ENCODE measurements at regions not wholly inside any gene's neighbourhood (a gene's known extent, or its start where the extent isn't known, plus 50 kb on each side); places are given as distances from the start of the nearest gene placed in this dataset.
"Not testable (repeated sequence)": the region's sequence is repeated elsewhere in the genome, so short reads cannot be mapped to it uniquely, and the experiment has no call there.

DNA sequence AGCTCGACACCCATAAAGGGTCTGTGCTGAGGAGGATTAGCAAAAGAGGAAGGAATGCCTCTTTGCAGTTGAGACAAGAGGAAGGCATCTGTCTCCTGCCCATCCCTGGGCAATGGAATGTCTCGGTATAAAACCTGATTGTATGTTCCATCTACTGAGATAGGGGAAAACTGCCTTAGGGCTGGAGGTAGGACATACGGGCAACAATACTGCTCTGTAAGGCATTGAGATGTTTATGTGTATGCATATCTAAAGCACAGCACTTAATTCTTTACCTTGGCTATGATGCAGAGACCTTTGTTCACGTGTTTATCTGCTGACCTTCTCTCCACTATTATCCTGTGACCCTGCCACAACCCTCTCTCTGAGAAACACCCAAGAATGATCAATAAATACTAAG, 210.7 kb downstream of the POTED start:
- not testable (repeated sequence) for DNase-seq (ENCODE audit: low read depth in 2 of 2)

- DNase-seq (ENCODE audit: low read depth in 2 of 2) = not testable (repeated sequence)
Measured at GRCh38 chr21:13812191-13812590, 202.6 kb downstream of the POTED start.

DNA sequence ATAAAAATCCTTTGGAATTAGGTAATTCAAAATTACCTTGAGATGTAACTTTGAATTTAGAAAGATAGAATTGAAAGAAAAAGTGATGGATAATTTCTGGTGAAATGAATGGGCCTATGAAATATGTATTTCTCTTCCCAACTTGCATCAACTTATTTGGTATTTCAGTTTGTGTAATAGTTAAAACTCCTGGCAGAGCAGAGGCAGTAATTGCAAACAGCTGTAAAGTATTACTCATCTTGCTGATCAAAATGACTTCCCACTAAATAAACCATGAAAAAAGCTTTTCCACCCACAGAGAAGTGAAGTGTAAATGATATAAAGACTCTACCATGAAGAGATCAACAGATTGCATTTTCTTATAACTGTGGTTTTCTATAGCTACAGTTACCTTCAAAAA, 201.0 kb downstream of the POTED start:
- DNase-seq (ENCODE audit: low read depth in 2 of 2) = not testable (repeated sequence)

- not testable (repeated sequence) for DNase-seq (ENCODE audit: low read depth in 2 of 2)
Measured at GRCh38 chr21:13806444-13806843, 196.9 kb downstream of the POTED start.

GRCh38 chr21:13802757-13803156, 193.2 kb downstream of the POTED start:
- DNase-seq (ENCODE audit: low read depth in 2 of 2) = not testable (repeated sequence)

All from activated CD4-positive, alpha-beta T cell treated with anti-CD3 and anti-CD28 coated beads for 24 hours (primary cell).